Fibroblast of skin of back (primary cell): ENCODE measurements at regions not wholly inside any gene's neighbourhood (a gene's known extent, or its start where the extent isn't known, plus 50 kb on each side); places are given as distances from the start of the nearest gene placed in this dataset.

Source experiments
- DNase-seq: peaks from one replicate; pipeline ENCODE4 v3.0.0-alpha.2; 2013

- peak; percentile 75 for DNase-seq
Observed at GRCh38 chr1:93815366-93816110, 63.5 kb downstream of the DNTTIP2 start.

- DNase-seq: no peak
Observed at GRCh38 chr1:93814795-93815340, 64.1 kb downstream of the DNTTIP2 start.

GRCh38 chr1:93814059-93814794 lies 64.8 kb downstream of the DNTTIP2 start:
- peak; percentile 83 for DNase-seq

GRCh38 chr1:93813076-93813475 lies 65.9 kb downstream of the DNTTIP2 start:
- peak; percentile 49 for DNase-seq

GRCh38 chr1:93811326-93812065 lies 67.5 kb downstream of the DNTTIP2 start:
- peak; percentile 59 for DNase-seq

- peak; percentile 58 for DNase-seq
Observed at GRCh38 chr1:93810316-93810715, 68.7 kb downstream of the DNTTIP2 start.

- no peak for DNase-seq
Observed at GRCh38 chr1:93808871-93809270, 70.1 kb downstream of the DNTTIP2 start.

GRCh38 chr1:93807311-93807930 lies 71.6 kb downstream of the DNTTIP2 start:
- DNase-seq: no peak

GRCh38 chr1:93805027-93805610 lies 73.9 kb downstream of the DNTTIP2 start:
- peak; percentile 48 for DNase-seq

- DNase-seq: peak; percentile 90
Observed at GRCh38 chr1:93804412-93804811, 74.6 kb downstream of the DNTTIP2 start.

GRCh38 chr1:93801471-93801870 lies 77.5 kb downstream of the DNTTIP2 start:
- DNase-seq: no peak

- DNase-seq: no peak
Observed at GRCh38 chr1:93800856-93801255, 78.2 kb downstream of the DNTTIP2 start.

- peak; percentile 92 for DNase-seq
Observed at GRCh38 chr1:93798291-93798690, 80.7 kb downstream of the DNTTIP2 start.

- DNase-seq: no peak
Observed at GRCh38 chr1:93784538-93784937, 94.5 kb downstream of the DNTTIP2 start.

GRCh38 chr1:93783876-93784275 lies 95.1 kb downstream of the DNTTIP2 start:
- no peak for DNase-seq

GRCh38 chr1:93779540-93780165 lies 98.0 kb upstream of the BCAR3 start:
- DNase-seq: peak; percentile 68

- no peak for DNase-seq
Observed at GRCh38 chr1:93778457-93778856, 96.8 kb upstream of the BCAR3 start.

GRCh38 chr1:93777255-93777654 lies 95.6 kb upstream of the BCAR3 start:
- DNase-seq: no peak

- no peak for DNase-seq
Observed at GRCh38 chr1:93776728-93777127, 95.1 kb upstream of the BCAR3 start.

GRCh38 chr1:93775224-93775623 lies 93.6 kb upstream of the BCAR3 start:
- DNase-seq: no peak

- peak; percentile 24 for DNase-seq
Observed at GRCh38 chr1:93774707-93775106, 93.1 kb upstream of the BCAR3 start.
